Activated CD4-positive, alpha-beta T cell treated with anti-CD3 and anti-CD28 coated beads, Interleukin-2, amount 50 U/mL, for 16 hours (primary cell): ENCODE measurements at regions not wholly inside any gene's neighbourhood (a gene's known extent, or its start where the extent isn't known, plus 50 kb on each side); places are given as distances from the start of the nearest gene placed in this dataset.
"Not testable (repeated sequence)": the region's sequence is repeated elsewhere in the genome, so short reads cannot be mapped to it uniquely, and the experiment has no call there.

Experiments used
- DNase-seq: peaks from one replicate; pipeline ENCODE4 v3.0.0-alpha.2; 2020

DNA sequence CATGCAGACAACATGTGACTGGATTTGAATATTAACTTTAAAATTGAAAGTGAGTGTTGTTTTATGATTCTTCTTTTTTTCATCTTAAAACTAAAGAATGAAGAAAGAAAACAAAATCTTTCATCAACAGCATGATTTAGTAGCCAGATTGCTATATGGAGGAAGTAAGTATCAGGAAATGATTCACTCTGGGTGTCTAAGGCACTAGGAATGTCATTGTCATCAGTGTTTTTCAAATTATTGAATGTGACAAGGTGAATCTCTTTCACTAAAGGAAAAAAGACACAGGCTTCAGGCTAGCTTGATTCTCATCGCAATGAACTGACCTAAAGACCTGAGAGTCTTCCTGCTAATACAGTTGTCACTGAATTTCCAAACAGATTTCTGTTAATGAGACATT lies 430.1 kb downstream of the FBXO15 start:
- DNase-seq: no peak

DNA sequence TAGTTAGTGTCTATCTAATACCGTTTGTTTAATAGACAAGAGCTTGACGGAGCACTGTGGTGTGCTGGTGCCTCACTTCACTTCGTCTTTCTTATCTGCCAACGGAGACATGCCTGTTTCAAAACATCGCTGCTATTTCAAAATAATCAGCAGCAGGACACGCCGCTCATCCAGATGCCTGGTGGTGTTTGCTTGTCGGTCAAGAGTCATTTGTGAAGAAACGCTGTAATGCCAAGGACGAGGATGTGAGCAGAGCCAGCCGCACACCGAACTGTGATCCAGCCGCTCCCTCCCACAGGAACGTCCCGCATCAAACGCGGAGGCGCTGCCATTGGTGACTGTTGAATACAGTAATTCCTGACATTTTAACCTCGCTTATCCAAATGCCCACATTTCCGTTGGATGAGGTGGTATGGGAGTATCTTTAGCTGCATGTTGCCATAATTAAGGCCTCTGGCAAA lies 432.4 kb downstream of the FBXO15 start:
- no peak for DNase-seq

DNA sequence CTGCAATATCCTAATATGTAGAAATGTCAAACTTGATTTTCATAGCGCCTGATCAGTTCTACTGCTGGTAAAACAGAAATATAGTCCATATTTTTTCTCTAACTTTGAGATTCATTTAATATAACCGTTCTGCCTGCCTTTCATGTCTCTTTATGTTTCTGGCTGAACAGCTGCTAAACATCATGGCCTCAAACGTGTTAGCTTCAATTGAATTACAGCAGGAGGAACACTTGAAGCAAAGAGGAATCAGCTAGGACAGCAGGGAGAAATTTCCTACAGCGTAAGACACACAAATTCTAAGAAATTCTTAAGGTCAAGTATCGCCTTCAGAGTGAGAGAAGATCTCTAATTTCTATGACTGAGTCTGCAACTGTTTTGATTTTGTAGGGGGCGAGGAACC lies 433.2 kb downstream of the FBXO15 start:
- no peak for DNase-seq

DNA sequence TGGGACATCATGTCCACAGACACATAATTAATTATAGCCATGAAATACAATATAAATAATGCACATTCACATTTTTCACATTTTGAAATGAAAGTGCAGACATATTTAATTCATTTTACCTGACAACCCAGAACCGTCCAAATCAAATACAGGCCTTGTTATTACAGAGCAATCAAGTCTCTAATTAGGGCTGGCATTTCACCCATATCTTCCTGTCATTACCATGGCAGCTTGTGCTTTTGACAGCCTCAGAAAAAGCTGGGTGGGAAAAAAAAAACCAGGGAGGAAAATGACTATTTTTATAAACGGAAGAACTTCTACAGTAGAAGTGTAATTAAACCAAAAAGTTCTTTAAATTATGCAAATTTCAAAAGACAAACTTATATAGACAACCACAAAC lies 436.4 kb downstream of the FBXO15 start:
- no peak for DNase-seq

DNA sequence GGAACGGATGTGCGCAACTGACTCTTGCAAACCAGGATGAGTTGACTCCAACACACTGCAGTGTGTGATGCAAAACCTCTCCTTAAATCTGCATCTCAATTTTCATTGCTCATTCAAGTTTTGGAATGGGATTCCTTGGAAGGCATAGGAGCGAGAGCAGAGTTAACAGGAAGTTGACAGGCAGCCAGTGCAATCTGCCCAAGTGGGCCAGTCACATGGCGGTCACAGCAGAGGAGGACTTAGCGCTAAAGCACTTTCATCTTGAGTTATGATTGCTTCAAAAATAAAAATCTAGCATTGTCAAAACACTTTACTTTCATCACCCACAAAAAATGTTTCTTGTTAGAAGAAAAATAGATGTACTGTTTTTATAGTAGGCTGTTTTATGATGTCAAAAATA lies 439.0 kb downstream of the FBXO15 start:
- DNase-seq: no peak

DNA sequence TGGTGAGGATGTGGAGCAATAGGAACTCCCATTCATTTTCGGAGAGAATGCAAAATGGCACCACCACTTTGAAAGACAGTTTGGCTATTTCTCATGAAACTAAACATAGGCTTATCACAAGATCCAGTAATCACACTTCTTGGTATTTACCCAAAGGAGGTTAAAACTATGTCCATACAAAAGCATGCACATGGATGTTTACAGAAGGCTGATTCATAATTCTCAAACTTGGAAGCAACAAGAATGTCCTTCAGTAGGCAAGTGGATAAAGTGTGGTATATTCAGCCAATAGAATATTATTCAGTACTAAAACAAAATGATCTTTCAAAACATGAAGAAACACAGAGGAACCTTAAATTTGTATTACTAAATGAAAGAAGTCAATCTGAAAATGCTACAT lies 440.6 kb downstream of the FBXO15 start:
- no peak for DNase-seq

DNA sequence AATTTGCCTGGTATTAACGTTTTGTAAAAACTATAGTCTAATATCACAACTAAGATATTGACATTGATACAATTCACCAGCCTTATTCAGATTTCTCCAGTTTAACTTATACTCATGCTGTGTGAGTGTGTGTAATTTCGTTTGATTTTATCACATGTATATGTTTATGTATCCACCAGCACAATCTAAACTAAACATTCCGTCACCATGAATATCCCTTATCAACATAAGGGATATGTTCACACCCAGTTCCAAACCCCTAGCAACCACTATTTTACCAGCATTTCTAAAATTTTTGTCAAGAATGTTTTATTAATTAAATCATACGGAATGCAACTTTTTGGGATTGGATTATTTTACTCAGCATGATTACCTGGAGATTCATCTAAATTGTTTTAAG lies 450.3 kb downstream of the FBXO15 start:
- no peak for DNase-seq

DNA sequence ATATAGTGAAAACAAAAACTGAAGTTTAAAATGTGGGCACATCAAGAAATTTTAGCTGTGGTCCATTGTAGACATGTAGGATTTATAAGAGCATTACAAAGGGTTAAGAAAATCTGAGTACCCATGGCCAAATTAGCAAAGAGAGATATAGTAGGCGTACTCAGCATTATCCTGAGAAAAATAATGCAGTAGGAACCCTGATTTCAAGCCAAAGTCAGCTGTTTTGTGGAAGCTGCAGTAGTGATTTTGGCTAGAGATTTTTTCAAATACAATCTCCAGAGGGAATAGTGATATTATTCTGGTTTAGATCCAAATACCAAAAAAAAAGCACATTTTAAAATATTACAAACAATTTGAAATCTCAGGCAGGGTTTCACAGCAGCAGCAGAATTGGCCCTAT lies 450.9 kb downstream of the FBXO15 start:
- no peak for DNase-seq

DNA sequence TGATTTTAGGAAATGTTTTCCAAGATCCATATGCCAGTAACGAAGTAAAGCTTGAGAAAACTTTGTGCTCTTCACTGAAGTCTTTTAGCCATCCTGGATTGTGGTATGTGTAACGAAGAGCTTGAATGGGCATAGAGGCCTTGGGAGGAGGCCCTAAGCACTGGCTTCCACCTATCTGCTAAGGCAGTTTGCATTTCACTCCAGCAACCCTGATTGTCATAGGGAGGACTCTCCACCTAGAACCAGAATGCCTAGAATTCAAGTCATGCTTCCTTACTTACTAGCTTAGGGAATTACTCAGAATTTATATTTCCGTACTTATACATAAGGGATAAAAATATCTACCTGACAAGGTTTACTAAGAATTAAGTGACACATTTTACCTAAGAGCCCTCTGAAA lies 451.5 kb downstream of the FBXO15 start:
- DNase-seq: no peak

DNA sequence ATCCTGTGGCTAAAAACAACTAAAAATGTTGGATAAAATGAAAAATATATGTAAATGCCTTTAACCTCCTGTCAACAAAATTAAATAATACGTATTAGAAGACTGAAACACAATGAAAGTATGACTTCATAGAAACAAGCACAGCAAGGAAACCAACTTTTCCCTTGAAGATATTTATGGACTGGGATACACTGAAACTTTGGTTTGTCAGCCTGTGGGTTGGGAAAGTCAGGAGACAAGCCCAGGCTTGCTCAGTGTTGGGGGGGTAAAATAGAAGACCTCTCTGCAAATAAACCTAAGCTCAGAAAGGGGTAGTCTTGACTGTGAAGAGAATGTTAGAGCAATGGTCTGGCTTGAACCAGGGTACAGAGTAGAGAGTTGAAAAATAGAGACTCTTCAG lies 454.5 kb downstream of the FBXO15 start:
- DNase-seq: no peak

DNA sequence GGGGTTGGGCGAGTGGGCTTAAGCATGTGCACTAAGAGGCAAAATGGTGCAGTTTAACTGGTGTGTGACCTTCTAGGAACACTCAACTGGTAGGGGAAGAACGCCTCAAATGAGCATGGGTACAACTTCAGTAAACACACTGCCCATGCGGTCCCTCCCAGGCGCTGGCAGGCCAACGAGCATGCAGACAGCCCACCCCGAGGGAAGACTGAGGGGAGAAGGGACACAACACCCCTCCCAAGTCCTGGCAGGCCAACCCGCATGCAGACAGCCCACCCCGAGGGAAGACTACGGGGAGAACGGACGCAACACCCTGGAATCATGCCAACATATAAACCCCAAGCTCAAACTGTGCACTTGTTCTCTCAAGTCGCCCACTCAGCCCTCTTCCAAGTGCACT lies 456.0 kb downstream of the FBXO15 start:
- no peak for DNase-seq

DNA sequence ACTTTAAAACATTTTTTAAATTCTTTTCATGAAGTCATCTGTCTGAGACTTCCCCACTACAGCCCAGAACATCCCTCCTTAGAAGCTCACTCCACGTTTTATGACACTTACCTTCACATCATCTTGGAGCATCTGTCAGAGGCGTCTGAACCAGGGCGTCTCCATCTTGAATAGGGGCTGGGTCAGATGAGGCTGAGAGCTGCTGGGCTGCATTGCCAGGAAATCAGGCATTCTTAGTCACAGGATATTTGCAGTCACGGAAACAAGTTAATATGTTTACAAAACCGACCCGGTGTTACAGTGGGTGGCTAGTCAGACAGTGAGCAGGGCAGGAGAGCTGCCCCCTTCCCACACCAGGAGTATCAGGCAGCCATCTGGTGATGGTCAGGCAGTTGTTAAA lies 456.5 kb downstream of the FBXO15 start:
- DNase-seq: no peak

DNA sequence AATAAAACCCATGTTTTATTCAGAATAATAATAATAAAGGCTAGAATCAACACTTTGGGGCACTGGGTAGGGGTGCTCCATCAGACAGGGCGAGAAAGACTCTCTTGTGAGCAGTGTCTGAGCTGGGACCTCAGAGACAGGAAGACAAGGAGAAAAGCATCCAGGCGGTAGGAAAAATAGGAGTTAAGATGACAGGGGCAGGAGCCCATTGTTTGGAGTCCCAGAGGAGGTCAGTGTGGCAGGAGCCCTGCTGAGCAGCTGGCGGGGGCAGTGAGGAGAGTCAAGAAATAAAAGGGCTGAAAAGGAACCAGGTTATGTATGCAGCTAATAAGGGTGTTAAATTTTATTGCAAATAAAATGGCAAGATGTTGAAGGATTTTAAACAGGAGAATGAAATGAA lies 457.4 kb downstream of the FBXO15 start:
- DNase-seq: no peak

DNA sequence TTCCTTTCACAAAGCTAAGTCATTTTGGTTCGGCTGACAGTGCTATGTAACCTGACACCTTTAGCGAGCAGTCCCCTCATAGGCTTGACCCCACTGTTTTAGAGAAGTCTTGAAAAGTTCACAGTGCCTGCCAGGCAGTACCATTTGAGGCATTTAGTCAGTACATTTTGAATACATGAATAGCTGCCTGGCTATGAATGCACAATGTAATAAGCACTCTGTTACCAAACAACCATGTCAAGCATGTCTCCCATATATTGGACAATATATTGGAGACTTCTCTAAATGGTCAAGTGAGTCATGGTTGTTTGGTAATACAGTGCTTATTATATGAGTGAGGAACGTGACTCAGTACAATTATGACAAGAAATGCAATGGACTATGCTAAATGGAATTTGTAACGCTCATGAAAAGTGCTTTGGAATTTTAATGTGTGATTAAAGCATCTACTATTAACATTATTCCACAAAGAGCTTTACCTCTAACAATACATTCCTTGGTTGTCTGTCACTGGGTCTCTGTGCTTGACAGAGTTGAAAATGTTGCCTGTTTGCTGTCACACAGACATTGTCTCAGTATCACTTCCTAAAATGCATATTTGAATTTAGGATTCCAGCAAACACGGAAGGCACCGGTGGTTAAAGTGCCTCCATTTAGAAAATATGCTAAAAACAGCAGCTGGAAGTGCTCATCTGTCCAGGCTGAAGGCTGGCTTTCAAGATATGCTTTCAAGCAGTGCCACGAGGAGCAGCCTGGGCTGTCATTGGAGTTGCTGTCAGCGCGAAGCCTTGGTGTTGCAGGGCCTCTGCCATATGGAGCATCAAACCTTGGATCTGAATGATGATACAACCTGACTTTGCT lies 458.6 kb downstream of the FBXO15 start:
- no peak for DNase-seq

DNA sequence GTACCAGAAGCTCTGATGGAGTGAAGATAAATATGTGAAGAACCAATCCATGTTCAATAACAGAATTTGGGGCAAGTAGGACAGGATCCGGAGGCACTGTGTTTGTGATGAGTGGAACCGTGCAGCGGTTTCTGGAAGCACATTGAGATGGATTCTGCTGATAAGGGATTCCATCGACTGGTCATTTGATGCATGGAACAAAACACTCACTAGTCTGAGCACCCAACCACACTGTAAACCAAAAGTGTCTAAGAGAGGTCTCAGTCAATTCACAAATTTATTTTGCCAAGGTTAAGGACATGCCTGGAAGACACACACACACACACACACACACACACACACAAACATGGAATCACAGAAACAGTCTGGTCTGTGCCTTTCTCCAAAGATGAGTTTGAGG lies 459.5 kb downstream of the FBXO15 start:
- no peak for DNase-seq

DNA sequence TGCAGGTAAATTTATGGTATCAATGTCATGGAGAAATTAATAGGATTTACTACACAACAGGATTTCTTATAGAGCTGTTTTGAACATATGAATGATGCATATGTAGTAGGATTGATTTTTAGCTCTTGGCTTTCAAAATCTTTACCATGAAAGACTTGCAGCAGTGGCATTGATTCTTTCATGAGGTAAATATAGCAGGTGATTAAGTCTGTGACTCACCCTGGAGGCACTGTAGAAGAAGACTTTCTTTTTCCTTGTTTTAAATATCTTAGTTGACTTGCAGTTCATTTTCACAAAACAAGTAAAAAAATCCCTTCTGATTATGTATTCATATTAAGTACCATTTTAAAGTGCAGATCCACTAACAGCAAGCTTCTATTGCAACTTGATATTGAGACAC lies 463.0 kb downstream of the FBXO15 start:
- DNase-seq: no peak

DNA sequence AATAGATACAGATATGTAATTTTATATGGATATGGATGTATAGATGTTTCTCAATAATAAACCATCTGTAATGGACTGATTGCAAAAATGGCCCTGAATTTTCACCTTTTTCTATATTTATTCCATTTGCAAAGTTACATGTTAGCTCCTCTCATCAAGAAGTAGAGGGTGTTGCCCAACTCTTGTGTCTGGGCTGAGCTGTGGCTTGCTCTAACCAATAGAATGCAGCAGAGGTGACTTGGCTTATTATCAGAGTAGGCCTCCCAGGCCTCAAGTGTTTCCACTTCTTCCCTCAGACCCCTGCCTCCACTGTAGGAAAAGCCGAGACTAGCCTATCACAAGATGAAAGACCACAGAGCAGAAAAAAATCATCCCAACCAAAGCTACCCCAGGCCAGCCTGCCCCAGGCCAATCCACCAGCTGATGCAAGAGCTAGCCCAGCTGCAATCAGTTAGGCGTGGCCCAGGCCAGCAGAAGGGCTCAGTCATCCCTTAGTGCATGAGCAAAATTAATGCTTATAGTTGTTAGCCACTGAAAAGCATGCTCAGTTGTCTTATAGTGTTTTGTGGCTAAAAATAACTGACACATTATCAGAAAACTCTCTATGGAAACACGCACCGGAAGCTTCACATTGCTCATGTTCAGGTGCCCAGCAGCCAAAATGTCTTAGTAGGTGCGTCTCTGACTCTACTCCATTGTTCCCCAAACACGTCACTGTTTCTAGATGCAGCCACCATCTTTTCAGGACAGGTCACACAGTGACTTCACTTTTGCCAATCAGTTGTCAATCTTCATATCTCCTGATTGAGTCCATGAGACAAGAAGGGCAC lies 464.0 kb downstream of the FBXO15 start:
- no peak for DNase-seq

DNA sequence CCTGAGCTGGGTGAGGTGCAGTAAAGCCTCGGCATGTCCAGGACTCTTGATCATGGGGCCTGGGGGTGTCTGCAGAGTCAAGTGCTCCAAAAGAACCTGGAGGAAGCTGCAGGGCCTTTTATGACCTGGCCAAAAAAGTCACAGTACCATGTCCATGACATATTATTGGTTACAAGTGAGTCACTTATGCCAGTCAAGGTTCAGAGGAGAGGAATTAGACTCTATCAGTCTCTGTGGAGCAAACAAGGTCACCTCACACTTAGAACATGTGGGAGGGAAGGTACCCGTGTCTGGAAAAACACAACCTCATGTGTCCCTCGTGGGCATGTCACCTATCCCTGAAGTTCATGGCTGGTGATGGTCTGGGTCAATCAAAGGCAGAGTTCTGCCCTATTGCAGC lies 465.7 kb downstream of the FBXO15 start:
- no peak for DNase-seq

DNA sequence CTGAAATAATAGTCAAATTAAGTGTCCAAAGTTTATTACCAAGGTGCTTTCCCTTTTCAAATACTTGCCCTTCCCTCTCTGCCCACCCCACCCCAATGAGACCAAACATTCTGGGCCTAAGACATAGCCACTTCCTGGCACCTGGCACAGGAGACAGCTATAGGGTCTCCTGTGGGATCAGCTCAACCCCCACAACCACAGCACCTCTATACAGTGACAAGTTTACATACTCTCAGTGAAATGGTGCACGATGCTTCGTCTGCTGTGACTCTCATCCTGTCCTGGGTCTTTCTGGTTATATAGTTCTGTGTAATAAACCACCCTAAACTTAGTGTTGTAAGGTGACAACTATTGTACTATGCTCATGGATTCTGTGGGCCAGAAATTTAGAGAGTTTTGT lies 466.2 kb downstream of the FBXO15 start:
- no peak for DNase-seq

DNA sequence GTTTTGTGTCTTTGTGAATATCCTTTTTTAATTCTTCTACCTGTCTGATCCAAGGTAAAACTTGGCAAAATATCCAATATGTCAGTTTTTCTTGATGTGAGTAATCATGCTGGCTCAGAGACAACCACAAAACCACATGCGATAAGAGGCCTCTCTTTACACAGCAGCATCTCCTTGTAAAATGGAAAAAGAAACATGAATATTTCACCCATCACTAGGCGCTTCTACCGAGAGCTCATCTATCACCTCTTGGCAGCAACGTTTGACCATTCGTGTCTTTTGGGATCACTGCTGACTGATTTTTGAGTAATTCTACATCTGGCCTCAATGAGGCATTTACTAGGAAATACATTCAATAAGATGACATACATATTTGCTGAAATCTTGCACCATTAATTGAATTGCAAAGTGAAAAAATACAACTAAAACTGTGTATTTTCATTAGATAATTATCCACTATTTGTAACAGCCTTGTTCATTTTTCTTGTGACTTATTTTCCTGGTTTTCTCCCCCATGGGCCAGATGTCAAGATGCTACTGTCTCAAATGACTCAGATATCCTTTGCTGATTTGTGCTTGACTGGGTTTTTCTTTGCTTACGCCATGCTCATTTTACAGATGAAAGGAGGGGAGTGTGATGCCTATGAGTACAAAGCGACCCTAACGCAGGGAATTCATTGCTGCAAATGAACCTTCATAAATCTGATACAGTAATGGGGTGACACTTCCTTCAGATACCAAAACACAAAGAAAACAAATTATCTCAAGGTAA lies 467.5 kb downstream of the FBXO15 start:
- DNase-seq: peak; percentile 12

DNA sequence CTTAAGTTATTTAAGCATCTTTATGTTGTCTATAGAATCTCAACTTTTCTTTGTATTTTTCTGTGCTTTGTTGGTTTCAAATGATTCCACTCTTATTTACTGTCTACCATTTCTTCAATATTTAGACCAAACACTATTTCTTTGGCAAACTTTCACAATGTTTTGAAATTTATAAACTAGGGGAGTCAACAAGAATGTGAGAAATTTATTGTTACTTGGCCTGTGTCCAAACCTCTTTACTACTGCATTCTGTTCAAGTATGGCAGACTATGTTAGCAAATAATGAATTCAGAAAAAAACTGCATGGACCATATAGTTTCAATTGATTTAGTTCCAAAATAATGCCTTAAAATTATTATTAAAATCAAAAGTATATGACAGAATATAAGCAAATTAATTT lies 470.2 kb downstream of the FBXO15 start:
- DNase-seq: no peak

DNA sequence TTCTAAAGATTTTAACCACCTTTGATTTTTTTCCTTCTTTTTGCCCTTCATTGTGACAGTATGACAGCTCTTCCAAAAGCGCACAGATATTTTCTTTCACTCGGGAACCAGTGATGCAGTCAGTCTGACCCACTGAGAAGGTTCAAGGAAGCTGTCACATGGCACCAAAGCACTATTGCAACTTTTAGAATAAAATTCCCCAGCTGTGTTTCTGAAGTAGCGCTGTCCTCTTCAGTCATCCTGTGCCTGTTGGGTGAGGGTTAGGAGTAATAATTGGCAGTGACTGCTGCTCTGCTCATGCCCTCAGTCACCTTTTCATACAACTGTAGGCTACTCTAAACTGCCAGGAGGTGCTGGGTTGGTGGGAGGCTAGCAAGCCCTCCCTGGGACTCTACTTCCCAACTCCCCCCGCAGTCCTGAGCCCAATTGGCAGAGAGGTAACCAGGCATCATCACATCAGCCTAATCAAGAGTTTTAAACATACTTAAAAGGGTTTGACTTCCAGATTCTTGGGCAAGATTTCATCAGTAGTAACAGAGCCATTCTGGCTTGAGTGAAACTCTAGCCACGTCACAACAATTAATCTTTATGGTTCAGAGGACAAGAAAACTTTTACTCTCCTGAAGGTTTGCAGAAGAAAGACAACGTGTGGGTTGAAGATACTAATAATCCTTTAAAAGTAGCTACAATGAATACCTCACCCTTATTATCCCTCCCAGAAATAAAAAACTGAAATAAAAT lies 473.3 kb downstream of the FBXO15 start:
- DNase-seq: no peak

DNA sequence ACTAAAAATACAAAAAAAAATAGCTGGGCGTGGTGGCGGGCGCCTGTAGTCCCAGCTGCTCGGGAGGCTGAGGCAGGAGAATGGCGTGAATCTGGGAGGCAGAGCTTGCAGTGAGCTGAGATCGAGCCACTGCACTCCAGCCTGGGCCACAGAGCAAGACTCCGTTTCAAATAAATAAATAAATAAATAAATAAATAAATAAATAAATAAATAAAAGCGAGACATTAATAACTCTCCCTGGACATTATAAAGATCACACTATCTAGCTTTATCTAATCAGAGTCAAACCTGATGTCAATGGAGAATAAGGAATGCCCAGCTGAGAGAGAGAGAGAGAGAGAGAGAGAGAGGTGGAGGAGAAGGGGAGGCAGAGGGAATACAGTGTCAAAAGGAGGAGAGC lies 476.2 kb downstream of the FBXO15 start:
- DNase-seq: not testable (repeated sequence)
